ENCODE measurements at regions not wholly inside any gene's neighbourhood (a gene's known extent, or its start where the extent isn't known, plus 50 kb on each side); places are given as distances from the start of the nearest gene placed in this dataset.

- H3K4me3 Mint-ChIP-seq, result no peak overlapping the region
- peaks cover 3 to 4% of the 10 kb centered on the region in 2 donors for H3K27me3 Mint-ChIP-seq
- H3K27ac ChIP-seq (ENCODE audit: low read depth, low read length), result no peak overlapping the region
- H3K4me3 ChIP-seq (ENCODE audit: low read length), result no peak overlapping the region
- no peaks in the 10 kb centered on the region for H3K4me1 ChIP-seq (ENCODE audit: insufficient read depth, low read length)
- no peak for DNase-seq
- H3K9me3 ChIP-seq (ENCODE audit: low read length), result no peaks in the 10 kb centered on the region
- H3K36me3 ChIP-seq (ENCODE audit: insufficient read depth, low read length), result no peaks in the 10 kb centered on the region
- H3K27me3 ChIP-seq (ENCODE audit: insufficient read depth, low read length, poor library complexity, severe bottlenecking), result no peaks in the 10 kb centered on the region
- CTCF ChIA-PET, result no interaction called here
- H3K4me1 Mint-ChIP-seq, result peaks cover 0 to 2% (median 0%) of the 10 kb centered on the region in 3 donors
- POLR2A ChIA-PET, result no interaction called here
- H3K9me3 Mint-ChIP-seq, result peaks cover 0 to 7% (median 5%) of the 10 kb centered on the region in 5 donors
- H3K27ac Mint-ChIP-seq, result no peak overlapping the region
- no peaks in the 10 kb centered on the region for H3K36me3 Mint-ChIP-seq
Observed at GRCh38 chr16:86210403-86211193, 299.7 kb upstream of the FOXF1 start.

GRCh38 chr16:86211265-86211664, 299.1 kb upstream of the FOXF1 start:
- Histone ChIP-seq H3K4me1 (ENCODE audit: insufficient read depth, low read length) (no peaks in the 10 kb centered on the region), H3K27ac (ENCODE audit: low read depth, low read length) (no peak overlapping the region), H3K27me3 (ENCODE audit: insufficient read depth, low read length, poor library complexity, severe bottlenecking) (no peaks in the 10 kb centered on the region), H3K9me3 (ENCODE audit: low read length) (no peaks in the 10 kb centered on the region), H3K4me3 (ENCODE audit: low read length) (no peak overlapping the region), H3K36me3 (ENCODE audit: insufficient read depth, low read length) (no peaks in the 10 kb centered on the region)
- ChIA-PET CTCF (no interaction called here), POLR2A (no interaction called here)
- Mint-ChIP-seq H3K4me3 (no peak overlapping the region), H3K4me1 (peaks cover 0 to 2% (median 0%) of the 10 kb centered on the region in 3 donors), H3K27me3 (peaks cover 3 to 4% of the 10 kb centered on the region in 2 donors), H3K36me3 (no peaks in the 10 kb centered on the region), H3K9me3 (peaks cover 0 to 7% (median 5%) of the 10 kb centered on the region in 5 donors), H3K27ac (no peak overlapping the region)
- DNase-seq, result no peak

- POLR2A ChIA-PET, result no interaction called here
- no peak overlapping the region for H3K4me3 ChIP-seq (ENCODE audit: low read length)
- H3K27me3 ChIP-seq (ENCODE audit: insufficient read depth, low read length, poor library complexity, severe bottlenecking), result no peaks in the 10 kb centered on the region
- CTCF ChIA-PET, result no interaction called here
- Mint-ChIP-seq H3K4me1 (peaks cover 0 to 2% (median 0%) of the 10 kb centered on the region in 3 donors), H3K36me3 (no peaks in the 10 kb centered on the region), H3K27me3 (peaks cover 3 to 4% of the 10 kb centered on the region in 2 donors), H3K27ac (no peak overlapping the region), H3K4me3 (no peak overlapping the region), H3K9me3 (peaks cover 0 to 7% (median 5%) of the 10 kb centered on the region in 5 donors)
- no peaks in the 10 kb centered on the region for H3K4me1 ChIP-seq (ENCODE audit: insufficient read depth, low read length)
- no peak for DNase-seq
- H3K9me3 ChIP-seq (ENCODE audit: low read length), result no peaks in the 10 kb centered on the region
- no peaks in the 10 kb centered on the region for H3K36me3 ChIP-seq (ENCODE audit: insufficient read depth, low read length)
- H3K27ac ChIP-seq (ENCODE audit: low read depth, low read length), result no peak overlapping the region
Observed at GRCh38 chr16:86211800-86212199, 298.5 kb upstream of the FOXF1 start.

- Mint-ChIP-seq H3K27ac (peak overlapping the region in 2 of 8 donors; percentile 7 to 81), H3K36me3 (no peaks in the 10 kb centered on the region), H3K4me3 (no peak overlapping the region), H3K27me3 (peaks cover 3 to 4% of the 10 kb centered on the region in 2 donors), H3K9me3 (peaks cover 0 to 10% (median 5%) of the 10 kb centered on the region in 5 donors), H3K4me1 (peaks cover 0 to 2% (median 0%) of the 10 kb centered on the region in 3 donors)
- Histone ChIP-seq H3K27me3 (ENCODE audit: insufficient read depth, low read length, poor library complexity, severe bottlenecking) (no peaks in the 10 kb centered on the region), H3K27ac (ENCODE audit: low read depth, low read length) (no peak overlapping the region), H3K36me3 (ENCODE audit: insufficient read depth, low read length) (no peaks in the 10 kb centered on the region), H3K4me1 (ENCODE audit: insufficient read depth, low read length) (no peaks in the 10 kb centered on the region), H3K9me3 (ENCODE audit: low read length) (no peaks in the 10 kb centered on the region), H3K4me3 (ENCODE audit: low read length) (no peak overlapping the region)
- no peak for DNase-seq
- CTCF ChIA-PET, result no interaction called here
- POLR2A ChIA-PET, result no interaction called here
Observed at GRCh38 chr16:86212706-86213436, 297.5 kb upstream of the FOXF1 start.

GRCh38 chr16:86213437-86214205, 296.7 kb upstream of the FOXF1 start:
- Mint-ChIP-seq H3K36me3 (no peaks in the 10 kb centered on the region), H3K27me3 (peaks cover 4 to 7% of the 10 kb centered on the region in 2 donors), H3K4me3 (no peak overlapping the region), H3K4me1 (peaks cover 0 to 2% (median 0%) of the 10 kb centered on the region in 3 donors), H3K27ac (peak overlapping the region in 1 of 8 donors; percentile 7), H3K9me3 (peaks cover 0 to 10% (median 5%) of the 10 kb centered on the region in 5 donors)
- H3K27ac ChIP-seq (ENCODE audit: low read depth, low read length), result no peak overlapping the region
- H3K36me3 ChIP-seq (ENCODE audit: insufficient read depth, low read length), result no peaks in the 10 kb centered on the region
- H3K27me3 ChIP-seq (ENCODE audit: insufficient read depth, low read length, poor library complexity, severe bottlenecking), result no peaks in the 10 kb centered on the region
- no peak for DNase-seq
- H3K4me3 ChIP-seq (ENCODE audit: low read length), result no peak overlapping the region
- ChIA-PET CTCF (no interaction called here), POLR2A (no interaction called here)
- H3K4me1 ChIP-seq (ENCODE audit: insufficient read depth, low read length), result no peaks in the 10 kb centered on the region
- H3K9me3 ChIP-seq (ENCODE audit: low read length), result no peaks in the 10 kb centered on the region

GRCh38 chr16:86214326-86215232, 295.7 kb upstream of the FOXF1 start:
- POLR2A ChIA-PET, result no interaction called here
- no peak overlapping the region for H3K4me3 Mint-ChIP-seq
- H3K9me3 Mint-ChIP-seq, result peaks cover 0 to 7% (median 5%) of the 10 kb centered on the region in 5 donors
- no peak for DNase-seq
- no peak overlapping the region for H3K27ac Mint-ChIP-seq
- no peaks in the 10 kb centered on the region for H3K36me3 Mint-ChIP-seq
- Histone ChIP-seq H3K27me3 (ENCODE audit: insufficient read depth, low read length, poor library complexity, severe bottlenecking) (no peaks in the 10 kb centered on the region), H3K4me1 (ENCODE audit: insufficient read depth, low read length) (no peaks in the 10 kb centered on the region), H3K27ac (ENCODE audit: low read depth, low read length) (no peak overlapping the region), H3K4me3 (ENCODE audit: low read length) (no peak overlapping the region), H3K9me3 (ENCODE audit: low read length) (no peaks in the 10 kb centered on the region), H3K36me3 (ENCODE audit: insufficient read depth, low read length) (no peaks in the 10 kb centered on the region)
- peaks cover 0 to 2% (median 0%) of the 10 kb centered on the region in 3 donors for H3K4me1 Mint-ChIP-seq
- CTCF ChIA-PET, result no interaction called here
- H3K27me3 Mint-ChIP-seq, result peaks cover 5 to 12% of the 10 kb centered on the region in 2 donors

GRCh38 chr16:86215233-86215978, 294.9 kb upstream of the FOXF1 start:
- peaks cover 0 to 2% (median 0%) of the 10 kb centered on the region in 3 donors for H3K4me1 Mint-ChIP-seq
- Histone ChIP-seq H3K27ac (ENCODE audit: low read depth, low read length) (no peak overlapping the region), H3K4me3 (ENCODE audit: low read length) (no peak overlapping the region), H3K36me3 (ENCODE audit: insufficient read depth, low read length) (no peaks in the 10 kb centered on the region), H3K27me3 (ENCODE audit: insufficient read depth, low read length, poor library complexity, severe bottlenecking) (no peaks in the 10 kb centered on the region), H3K9me3 (ENCODE audit: low read length) (no peaks in the 10 kb centered on the region), H3K4me1 (ENCODE audit: insufficient read depth, low read length) (no peaks in the 10 kb centered on the region)
- H3K27me3 Mint-ChIP-seq, result peaks cover 5 to 12% of the 10 kb centered on the region in 2 donors
- ChIA-PET POLR2A (no interaction called here), CTCF (no interaction called here)
- DNase-seq, result no peak
- H3K27ac Mint-ChIP-seq, result no peak overlapping the region
- H3K9me3 Mint-ChIP-seq, result peaks cover 0 to 7% (median 5%) of the 10 kb centered on the region in 5 donors
- H3K36me3 Mint-ChIP-seq, result no peaks in the 10 kb centered on the region
- H3K4me3 Mint-ChIP-seq, result no peak overlapping the region
